HG03432 (cell line): ENCODE measurements at regions not wholly inside any gene's neighbourhood (a gene's known extent, or its start where the extent isn't known, plus 50 kb on each side); places are given as distances from the start of the nearest gene placed in this dataset.

Experiments
- ATAC-seq: cut with Tn5 transposase; IDR thresholded peaks from one replicate; pipeline ENCODE4 v1.9.1; 2021; ENCODE audit warnings: mild to moderate bottlenecking, moderate library complexity; ENCODE audit not compliant: unreplicated experiment

DNA sequence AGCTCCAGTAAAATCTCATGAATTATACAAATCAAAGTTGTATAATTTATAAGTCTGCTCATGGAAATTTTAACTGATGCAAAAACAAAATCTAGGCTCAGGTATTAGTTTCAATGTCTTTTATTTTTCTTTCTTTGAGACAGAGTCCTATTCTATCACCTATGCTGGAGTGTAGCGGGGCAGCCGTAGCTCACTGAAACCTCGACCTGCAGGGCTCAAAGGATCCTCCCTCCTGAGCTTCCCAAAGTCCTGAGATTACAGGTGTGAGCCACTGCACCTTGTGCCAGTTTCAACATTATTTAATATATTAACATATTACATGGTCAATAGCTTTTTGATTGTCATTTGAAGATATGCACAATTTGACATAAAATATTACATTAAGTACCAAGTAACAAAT lies 678.7 kb downstream of the ARAP2 start:
- no peak for ATAC-seq

GRCh38 chr4:35591035-35591434 lies 653.3 kb downstream of the ARAP2 start:
- no peak for ATAC-seq

DNA sequence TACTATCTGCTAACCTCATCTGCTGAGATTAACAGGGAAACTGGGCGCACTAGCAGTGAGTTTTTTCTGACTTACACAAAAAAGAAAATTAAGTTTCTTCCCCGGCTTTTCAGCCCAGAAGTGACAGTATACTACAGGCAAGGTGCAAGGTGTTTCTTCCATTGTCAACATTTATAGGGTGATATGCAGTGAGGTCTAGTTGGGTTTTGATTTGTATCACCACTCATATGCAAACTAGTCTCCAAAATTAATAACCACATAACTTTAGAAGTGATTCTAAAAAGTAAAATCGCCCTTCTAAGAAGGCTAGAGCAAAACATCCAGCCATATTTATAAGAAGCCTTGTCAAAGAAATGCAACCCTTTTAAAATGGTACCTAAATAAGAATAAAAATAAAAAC lies 640.1 kb downstream of the ARAP2 start:
- peak; percentile 63 for ATAC-seq

- ATAC-seq = peak; percentile 45
Measured at GRCh38 chr4:35604724-35605123, 639.6 kb downstream of the ARAP2 start.

- ATAC-seq = no peak
Measured at GRCh38 chr4:35608205-35608604, 636.1 kb downstream of the ARAP2 start.

DNA sequence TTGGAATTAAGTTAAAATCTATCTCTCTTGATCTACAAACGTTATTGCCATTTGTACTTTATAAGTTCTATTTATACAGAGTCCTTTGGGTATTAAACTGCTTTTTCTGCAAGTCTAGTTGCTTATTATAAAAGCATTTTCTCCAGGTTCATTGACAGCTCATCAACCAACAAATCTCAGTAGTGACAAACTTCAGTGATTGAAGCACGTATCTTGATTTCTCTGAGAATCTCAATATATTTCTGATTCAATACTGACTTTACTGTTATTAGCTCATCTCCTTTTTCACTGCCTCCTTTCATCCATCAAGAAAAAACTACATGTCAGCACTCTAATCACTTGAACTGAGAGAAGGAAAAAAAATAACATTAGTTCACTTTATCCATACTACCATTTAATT lies 630.2 kb downstream of the ARAP2 start:
- ATAC-seq = no peak

DNA sequence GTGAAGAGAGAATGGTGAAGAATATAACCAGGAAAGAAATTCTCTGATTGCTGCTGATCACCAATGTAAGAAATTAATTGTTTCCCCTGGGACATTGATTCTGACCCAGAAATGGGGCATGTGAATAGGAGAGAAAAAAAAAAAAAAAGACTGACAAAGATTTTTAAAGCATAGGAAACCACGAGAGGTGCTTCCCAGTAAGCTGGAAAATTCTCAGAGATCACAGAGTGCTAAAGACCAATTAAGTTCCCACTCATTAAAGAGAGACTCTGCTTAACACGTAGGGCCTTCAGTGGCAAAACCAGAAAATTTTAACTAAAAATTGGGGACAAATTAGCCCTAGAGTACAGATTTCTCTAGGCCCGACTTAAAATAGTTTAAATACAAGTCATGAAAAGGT lies 604.4 kb downstream of the ARAP2 start:
- no peak for ATAC-seq

DNA sequence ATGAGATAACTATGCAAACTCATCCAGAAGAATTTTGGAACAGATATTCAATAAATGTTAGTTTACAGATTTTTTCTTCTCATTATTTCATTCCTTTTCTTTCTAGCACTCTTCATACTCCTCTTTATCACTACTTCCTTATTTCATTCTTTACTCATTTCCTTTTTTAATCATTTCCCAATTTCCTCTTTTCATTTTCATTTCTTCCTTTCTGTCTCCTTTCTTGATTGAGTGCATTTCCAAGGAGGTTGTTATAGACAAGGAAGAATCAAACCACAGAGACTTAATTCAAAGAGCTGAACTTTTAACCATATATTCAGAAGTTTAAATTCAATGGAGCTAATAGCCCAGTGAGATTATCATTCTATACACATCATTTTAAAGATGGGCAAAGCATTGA lies 600.7 kb downstream of the ARAP2 start:
- no peak for ATAC-seq

DNA sequence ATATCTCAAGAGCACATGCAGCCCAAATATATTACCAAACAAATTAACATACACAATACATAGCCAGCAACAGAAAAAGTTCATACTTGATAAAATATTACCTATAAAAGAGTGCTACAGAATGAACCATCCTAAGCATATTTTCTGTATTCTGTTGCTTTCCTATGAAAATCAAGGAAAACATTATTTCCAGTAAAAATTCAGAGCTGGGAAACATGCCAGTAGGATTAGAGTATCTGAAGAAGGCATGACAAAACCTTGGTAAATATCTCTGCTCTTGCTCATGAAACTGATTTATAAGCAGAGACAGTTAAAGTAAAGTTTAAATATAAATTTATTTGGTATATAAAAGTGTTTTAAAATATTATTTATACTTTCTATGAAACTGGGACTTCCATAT lies 599.7 kb downstream of the ARAP2 start:
- ATAC-seq = no peak

DNA sequence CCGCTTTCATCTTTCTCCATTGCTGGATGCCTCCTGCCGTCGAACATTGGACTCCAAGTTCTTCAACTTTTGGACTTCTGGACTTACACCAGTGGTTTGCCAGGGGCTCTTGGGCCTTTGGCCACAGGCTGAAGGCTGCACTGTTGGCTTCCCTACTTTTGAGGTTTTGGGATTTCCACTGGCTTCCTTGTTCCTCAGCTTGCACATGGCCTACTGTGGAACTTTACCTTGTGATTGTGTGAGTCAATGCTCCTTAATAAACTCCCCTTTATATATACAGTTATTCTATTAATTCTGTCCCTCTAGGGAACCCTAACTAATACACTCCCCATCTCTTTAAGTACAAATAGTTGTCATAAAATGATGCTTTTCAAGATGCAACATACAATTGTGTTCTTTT lies 595.3 kb downstream of the ARAP2 start:
- no peak for ATAC-seq

GRCh38 chr4:35649778-35650177 lies 594.5 kb downstream of the ARAP2 start:
- no peak for ATAC-seq

GRCh38 chr4:35652197-35652596 lies 592.1 kb downstream of the ARAP2 start:
- ATAC-seq = no peak

GRCh38 chr4:35653451-35653850 lies 590.9 kb downstream of the ARAP2 start:
- no peak for ATAC-seq

GRCh38 chr4:35673137-35673536 lies 571.2 kb downstream of the ARAP2 start:
- no peak for ATAC-seq

DNA sequence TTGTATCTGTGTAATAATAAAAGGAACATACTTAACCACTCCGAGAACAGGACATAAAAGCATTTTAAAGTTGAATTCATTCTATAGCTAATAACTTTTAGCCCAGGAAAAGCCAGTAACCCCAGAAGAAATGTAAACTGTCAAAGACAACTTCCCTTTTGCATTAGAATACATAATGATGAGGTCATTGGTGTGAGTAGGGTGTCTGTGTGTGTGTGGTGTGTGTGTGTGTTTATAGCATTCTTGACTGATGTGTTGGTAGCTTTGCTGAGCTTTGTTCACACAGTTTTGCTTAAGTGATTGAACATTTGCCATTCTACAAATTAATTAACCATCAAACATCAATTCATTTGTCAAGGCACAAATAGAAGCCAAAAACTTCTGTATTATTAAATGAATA lies 559.6 kb downstream of the ARAP2 start:
- ATAC-seq = no peak

GRCh38 chr4:35689870-35690269 lies 554.4 kb downstream of the ARAP2 start:
- no peak for ATAC-seq

GRCh38 chr4:35690271-35690670 lies 554.0 kb downstream of the ARAP2 start:
- ATAC-seq = no peak

DNA sequence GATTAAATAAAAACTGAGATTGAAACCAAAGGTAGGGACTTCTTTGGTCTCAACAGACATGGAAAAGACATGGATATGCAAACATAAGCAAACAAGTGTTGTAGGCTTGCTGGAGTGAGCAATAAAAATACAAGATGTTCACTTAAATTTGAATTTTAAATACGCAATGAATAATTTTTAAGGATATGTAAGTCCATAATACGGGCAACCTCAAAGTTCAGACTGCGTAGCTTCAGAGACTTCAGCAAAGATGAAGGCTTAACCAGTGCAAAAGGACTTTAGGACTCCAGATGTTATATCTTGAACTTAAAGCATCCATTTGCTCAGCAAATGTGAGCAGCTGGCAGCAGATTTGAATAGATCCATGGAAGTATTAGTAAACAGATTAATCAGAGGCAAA lies 549.3 kb downstream of the ARAP2 start:
- ATAC-seq = no peak

GRCh38 chr4:35695421-35695820 lies 548.9 kb downstream of the ARAP2 start:
- ATAC-seq = no peak

DNA sequence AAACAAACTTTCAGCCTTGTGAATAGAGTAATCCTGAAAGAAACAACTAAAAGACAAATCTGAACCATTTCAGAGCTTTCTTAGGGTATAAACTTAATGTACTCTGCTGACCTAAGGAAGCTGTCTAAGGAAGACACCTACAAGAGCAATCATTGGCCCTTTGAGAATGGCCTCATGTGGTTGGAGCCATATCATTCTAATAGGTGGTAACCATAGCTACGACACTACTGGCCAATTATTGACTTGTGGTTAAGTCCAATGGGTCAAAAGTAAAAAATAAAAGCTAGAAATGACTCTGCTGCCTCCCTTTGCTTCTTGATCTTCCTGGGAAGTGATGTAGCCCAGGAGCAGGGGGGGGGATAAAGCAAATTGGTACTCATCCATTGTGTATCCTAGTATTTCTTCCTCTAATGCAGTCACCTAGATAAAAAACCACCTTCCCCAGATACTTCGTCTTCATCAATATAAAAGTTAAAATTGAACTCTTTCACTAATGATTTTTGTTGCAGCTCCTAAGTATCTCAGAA lies 547.0 kb downstream of the ARAP2 start:
- ATAC-seq = peak; percentile 89

- no peak for ATAC-seq
Measured at GRCh38 chr4:35700663-35701062, 543.7 kb downstream of the ARAP2 start.

DNA sequence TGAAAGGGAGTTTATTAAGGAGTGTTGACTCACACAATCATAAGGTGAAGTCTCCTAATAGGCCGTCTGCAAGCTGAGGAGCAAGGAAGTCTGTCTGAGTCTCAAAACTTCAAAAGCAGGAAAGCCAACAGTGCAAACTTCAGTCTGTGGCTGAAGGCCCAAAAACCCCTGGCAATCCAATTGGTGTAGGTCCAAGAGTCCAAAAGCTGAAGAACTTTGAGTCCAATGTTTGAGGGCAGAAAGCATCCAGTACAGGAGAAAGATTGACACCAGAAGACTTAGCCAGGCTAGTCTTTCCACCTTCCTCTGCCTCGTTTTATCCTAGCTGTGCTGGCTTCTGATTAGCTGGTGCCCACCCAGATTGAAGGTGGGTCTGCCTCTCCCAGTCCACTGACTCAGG lies 535.2 kb downstream of the ARAP2 start:
- ATAC-seq = no peak

GRCh38 chr4:35710343-35710742 lies 534.0 kb downstream of the ARAP2 start:
- ATAC-seq = no peak

- no peak for ATAC-seq
Measured at GRCh38 chr4:35711127-35711526, 533.2 kb downstream of the ARAP2 start.
